HCT116 (cell line): ENCODE measurements at regions not wholly inside any gene's neighbourhood (a gene's known extent, or its start where the extent isn't known, plus 50 kb on each side); places are given as distances from the start of the nearest gene placed in this dataset.

ENCODE experiments used
- ATAC-seq: fragments of 200-7000 bp; cut with Tn5 transposase; 2 replicates; pipeline ENCODE4 v1.9.1; 2020; ENCODE audit warnings: mild to moderate bottlenecking, moderate library complexity
- BruUV-seq: library from RNA; stranded (reverse); fragments of 400-500 nt; replicated peaks from 2 replicates; lab custom pipeline; 2021; lab: Mats Ljungman, UMichigan
- CTCF ChIA-PET: fragments of 300-600 bp; sonication (Branson Sonifier 250); formaldehyde crosslinking; loops from one replicate; lab custom pipeline; 2021; ENCODE audit warnings: antibody characterized with exemption; lab: Charles Lee
- POLR2A ChIA-PET: fragments of 300-600, 350-600 bp; sonication (Branson Sonifier 250); formaldehyde crosslinking; loops from one replicate; lab custom pipeline; 2021; ENCODE audit warnings: antibody characterized with exemption; lab: Charles Lee
- RAD21 ChIA-PET, 2 experiments: fragments of 300-600 bp; sonication (Branson Sonifier 250); formaldehyde crosslinking; loops; one replicate each; lab custom pipeline; 2023; ENCODE audit warnings: low total read pairs in 2 of 2; ENCODE audit not compliant: uncharacterized antibody in 2 of 2, unreplicated experiment in 2 of 2, low non-redundant PET in 1 of 2; lab: Charles Lee
- DNase-seq: peaks from one replicate; pipeline ENCODE4 v3.0.0-alpha.2; 2010; ENCODE audit warnings: low read depth, low spot score
- H2AFZ ChIP-seq: fragments of 200-600 bp; shearing (Covaris generic), sonication (generic); 2 replicates; pipeline ENCODE4 v1.6.1; 2017; ENCODE audit warnings: low read depth, mixed run types, mixed read lengths, antibody characterized with exemption, low read length; ENCODE audit not compliant: poor library complexity, severe bottlenecking
- H3K27ac ChIP-seq: 2 replicates; pipeline ENCODE4 v1.5.1; 2012; ENCODE audit warnings: low read depth, low read length
- H3K27me3 ChIP-seq: fragments of 200-600 bp; sonication (generic); 2 replicates; pipeline ENCODE4 v1.6.1; 2016; ENCODE audit warnings: mixed run types, low read length, mixed read lengths; ENCODE audit not compliant: insufficient read depth
- H3K36me3 ChIP-seq, 2 experiments: fragments of 200-500 bp in 1 of 2; fragments of 200-600 bp in 1 of 2; sonication (Bioruptor generic) in 1 of 2; sonication (generic) in 1 of 2; 2 replicates each; pipeline versions ENCODE4 v1.5.1 to v1.6.1; 2014 to 2016; ENCODE audit warnings: low read length in 2 of 2, inconsistent platforms in 1 of 2, mixed read lengths in 1 of 2, mixed run types in 1 of 2; ENCODE audit not compliant: insufficient read depth in 2 of 2, control insufficient read depth in 1 of 2
- H3K4me1 ChIP-seq, 2 experiments: fragments of 200-600 bp in 1 of 2; sonication (generic) in 1 of 2; 2 replicates each; pipeline versions ENCODE4 v1.5.1 to v1.6.1; 2012 to 2017; ENCODE audit warnings: low read length in 2 of 2, inconsistent platforms in 1 of 2, mild to moderate bottlenecking in 1 of 2, mixed read lengths in 1 of 2, mixed run types in 1 of 2, moderate library complexity in 1 of 2; ENCODE audit not compliant: insufficient read depth in 2 of 2, control insufficient read depth in 1 of 2
- H3K4me2 ChIP-seq: fragments of 200-600 bp; sonication (generic); 2 replicates; pipeline ENCODE4 v1.6.1; 2017; ENCODE audit warnings: mixed run types, low read length, mixed read lengths
- H3K4me3 ChIP-seq, 2 experiments: fragments of 200-600 bp in 1 of 2; sonication (generic) in 1 of 2; replicated peaks in 1 of 2; 2 replicates each; pipeline ENCODE4 v1.5.1; 2011 to 2016; ENCODE audit warnings: low read length in 2 of 2, control low read depth in 1 of 2, low read depth in 1 of 2, mild to moderate bottlenecking in 1 of 2, mixed read lengths in 1 of 2, mixed run types in 1 of 2
- H3K79me2 ChIP-seq: fragments of 200-600 bp; sonication (generic); 2 replicates; pipeline ENCODE4 v1.6.1; 2017; ENCODE audit warnings: mild to moderate bottlenecking, mixed run types, low read length, moderate library complexity, mixed read lengths; ENCODE audit not compliant: insufficient read depth
- H3K9ac ChIP-seq: fragments of 200-600 bp; sonication (generic); 2 replicates; pipeline ENCODE4 v1.6.1; 2016; ENCODE audit warnings: low read length, mixed read lengths
- H3K9me2 ChIP-seq: fragments of 200-600 bp; sonication (generic), shearing (Covaris generic); 2 replicates; pipeline ENCODE4 v1.6.1; 2017; ENCODE audit warnings: mixed run types, mild to moderate bottlenecking, moderate library complexity; ENCODE audit not compliant: insufficient read depth
- H3K9me3 ChIP-seq, 2 experiments: fragments of 200-500 bp in 1 of 2; fragments of 200-600 bp in 1 of 2; sonication (Bioruptor generic) in 1 of 2; sonication (generic) in 1 of 2; 2 replicates each; pipeline ENCODE4 v1.6.1; 2014 to 2017; ENCODE audit warnings: low read length in 2 of 2, mixed read lengths in 2 of 2, inconsistent platforms in 1 of 2, low read depth in 1 of 2, mild to moderate bottlenecking in 1 of 2, mixed run types in 1 of 2, moderate library complexity in 1 of 2; ENCODE audit not compliant: control insufficient read depth in 1 of 2, insufficient read depth in 1 of 2
- H4K20me1 ChIP-seq: fragments of 200-600 bp; sonication (generic), shearing (Covaris generic); 2 replicates; pipeline ENCODE4 v1.6.1; 2017; ENCODE audit warnings: mixed run types, mild to moderate bottlenecking, moderate library complexity; ENCODE audit not compliant: insufficient read depth
- CTCF ChIP-seq, 3 experiments: fragments of 200-600 bp in 1 of 3; sonication (generic) in 1 of 3; IDR thresholded peaks in 2 of 3; conservative IDR thresholded peaks in 1 of 3; 2 replicates each; pipeline ENCODE4 v1.5.1; 2012 to 2017; ENCODE audit warnings: low read depth in 2 of 3, low read length in 2 of 3, antibody characterized with exemption in 1 of 3, borderline replicate concordance in 1 of 3, control low read depth in 1 of 3, mild to moderate bottlenecking in 1 of 3, mixed read lengths in 1 of 3, mixed run types in 1 of 3, moderate library complexity in 1 of 3; ENCODE audit not compliant: insufficient read depth in 1 of 3
- EGR1 ChIP-seq: IDR thresholded peaks from 2 replicates; pipeline ENCODE4 v1.6.1; 2012; ENCODE audit warnings: low read depth
- ELF1 ChIP-seq: IDR thresholded peaks from 2 replicates; pipeline ENCODE4 v1.6.1; 2012; ENCODE audit warnings: low read depth, borderline replicate concordance
- EZH2phosphoT487 ChIP-seq: fragments of 200-600 bp; IDR thresholded peaks from 2 replicates; pipeline ENCODE4 v1.6.1; 2018; ENCODE audit warnings: antibody characterized with exemption, borderline replicate concordance
- JUND ChIP-seq: IDR thresholded peaks from 2 replicates; pipeline ENCODE4 v1.6.1; 2012
- POLR2A ChIP-seq: IDR thresholded peaks from 2 replicates; pipeline ENCODE4 v1.7.0; 2011; ENCODE audit warnings: borderline replicate concordance; ENCODE audit not compliant: insufficient read depth, insufficient read length; ENCODE audit errors: extremely low read depth
- RAD21 ChIP-seq: IDR thresholded peaks from 2 replicates; pipeline ENCODE4 v1.6.1; 2012; ENCODE audit warnings: low read depth, mild to moderate bottlenecking
- SP1 ChIP-seq: IDR thresholded peaks from 2 replicates; pipeline ENCODE4 v1.6.1; 2012; ENCODE audit warnings: low read depth
- SRF ChIP-seq: IDR thresholded peaks from 2 replicates; pipeline ENCODE4 v1.6.1; 2012; ENCODE audit warnings: low read depth
- TCF7L2 ChIP-seq: IDR thresholded peaks from 2 replicates; pipeline ENCODE4 v1.7.0; 2011; ENCODE audit warnings: borderline replicate concordance, inconsistent platforms; ENCODE audit not compliant: insufficient read depth, insufficient read length; ENCODE audit errors: extremely low read depth
- YY1 ChIP-seq: IDR thresholded peaks from 2 replicates; pipeline ENCODE4 v1.6.1; 2011; ENCODE audit warnings: low read length, low read depth, moderate library complexity, mild to moderate bottlenecking; ENCODE audit not compliant: insufficient replicate concordance; ENCODE audit errors: extremely low read depth
- ZNF274 ChIP-seq: fragments of 200-500 bp; sonication (Bioruptor generic); IDR thresholded peaks from 2 replicates; pipeline ENCODE4 v1.6.1; 2014; ENCODE audit warnings: mild to moderate bottlenecking, low read depth, low read length, inconsistent platforms
- intact Hi-C: fragments of 100-400 bp; cut with micrococcal nuclease; formaldehyde crosslinking; loops from 2 replicates; pipeline ENCODE4 v1.10.0; 2022
- TF ChIP-seq, protein P1 (sequence below): IDR thresholded peaks from 2 replicates; pipeline ENCODE4 v1.6.1; 2012

DNA sequence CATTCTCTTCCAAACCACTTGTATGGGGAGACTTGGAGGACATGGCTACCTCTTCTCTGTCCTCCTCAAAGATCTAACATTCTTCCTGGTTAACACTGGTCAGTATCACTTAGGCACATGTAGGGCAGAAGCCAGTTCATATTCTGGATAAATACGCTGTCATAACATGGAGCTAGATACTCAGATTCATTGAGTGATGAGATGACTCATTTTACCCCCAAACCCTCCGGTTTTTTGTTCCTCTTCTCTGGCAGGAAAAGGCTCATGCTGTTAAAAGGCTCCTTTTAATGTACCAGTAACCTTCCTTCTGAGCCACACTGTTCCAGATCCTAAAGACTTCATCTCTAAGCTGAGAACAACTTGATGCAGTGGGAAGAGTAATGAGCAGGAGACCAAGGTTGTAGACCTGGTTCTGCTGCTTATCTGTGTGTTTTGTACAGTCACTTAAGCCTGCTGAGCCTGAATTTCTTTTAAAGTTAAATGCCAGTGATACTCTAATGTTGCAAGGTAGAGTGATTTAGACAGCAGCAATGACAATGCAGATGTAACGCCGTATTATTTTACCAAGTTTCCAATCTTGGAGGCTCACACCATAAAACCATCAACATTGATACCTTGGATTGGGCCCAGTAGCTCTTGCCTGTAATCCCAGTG is 57.3 kb upstream of the ELK3 start:
- Histone ChIP-seq H2AFZ (no peak overlapping the region), H4K20me1 (no peaks in the 10 kb centered on the region), H3K9me2 (no peaks in the 10 kb centered on the region), H3K27ac (no peak overlapping the region), H3K9ac (no peak overlapping the region), H3K36me3 (no peaks in the 10 kb centered on the region), H3K4me1 (peaks cover 0 to 22% of the 10 kb centered on the region in 2 experiments; a peak in 1 of 4 replicates), H3K4me3 (no peak overlapping the region), H3K27me3 (no peaks in the 10 kb centered on the region), H3K4me2 (no peak overlapping the region), H3K9me3 (no peaks in the 10 kb centered on the region), H3K79me2 (no peaks in the 10 kb centered on the region)
- no TSS peak for BruUV-seq
- ChIA-PET POLR2A (no interaction called here), CTCF (no interaction called here), RAD21 (no interaction called here)
- DNase-seq: no peak
- no peak for ATAC-seq
- no peak for TF ChIP-seq SP1
- TF ChIP-seq, protein P1, sequence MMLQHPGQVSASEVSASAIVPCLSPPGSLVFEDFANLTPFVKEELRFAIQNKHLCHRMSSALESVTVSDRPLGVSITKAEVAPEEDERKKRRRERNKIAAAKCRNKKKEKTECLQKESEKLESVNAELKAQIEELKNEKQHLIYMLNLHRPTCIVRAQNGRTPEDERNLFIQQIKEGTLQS: no peak
- no peak for TF ChIP-seq YY1
- no peak for TF ChIP-seq JUND
- no peak for TF ChIP-seq EGR1
- TF ChIP-seq ZNF274: no peak
- no peak for TF ChIP-seq TCF7L2
- no peak for TF ChIP-seq EZH2phosphoT487
- TF ChIP-seq RAD21: no peak
- TF ChIP-seq POLR2A: no peak
- no peak for TF ChIP-seq SRF
- no peak for TF ChIP-seq ELF1
- no peak for TF ChIP-seq CTCF (IDR thresholded peaks at IDR 0.05 in 2 of 3, conservative IDR thresholded peaks at IDR 0.05 in 1 of 3; ENCODE audit: borderline replicate concordance in 1 of 3, insufficient read depth in 1 of 3, low read depth in 2 of 3, low read length in 2 of 3)
- intact Hi-C loops: no loop called here
